Right kidney (tissue), 1 donor: ENCODE measurements at regions not wholly inside any gene's neighbourhood (a gene's known extent, or its start where the extent isn't known, plus 50 kb on each side); places are given as distances from the start of the nearest gene placed in this dataset.
A peak's percentile ranks its signal among the peaks of the same experiment; 100 is the strongest.

ENCODE experiments used
- DNase-seq: peaks from one replicate; pipeline ENCODE4 v3.0.0-alpha.2; 2016

GRCh38 chr2:234764372-234764771, 187.4 kb upstream of the SH3BP4 start:
- DNase-seq = no peak

- no peak for DNase-seq
Measured at GRCh38 chr2:234763002-234763873, 188.6 kb upstream of the SH3BP4 start.

- DNase-seq = no peak
Measured at GRCh38 chr2:234761910-234762309, 189.9 kb upstream of the SH3BP4 start.

GRCh38 chr2:234754126-234754525, 197.7 kb upstream of the SH3BP4 start:
- peak; percentile 36 for DNase-seq

- peak; percentile 29 for DNase-seq
Measured at GRCh38 chr2:234753701-234754100, 198.1 kb upstream of the SH3BP4 start.

GRCh38 chr2:234752966-234753365, 198.9 kb upstream of the SH3BP4 start:
- DNase-seq = no peak

- DNase-seq = no peak
Measured at GRCh38 chr2:234751275-234751973, 200.4 kb upstream of the SH3BP4 start.

GRCh38 chr2:234747833-234748559, 203.8 kb upstream of the SH3BP4 start:
- no peak for DNase-seq

- no peak for DNase-seq
Measured at GRCh38 chr2:234747032-234747431, 204.8 kb upstream of the SH3BP4 start.

GRCh38 chr2:234745347-234745746, 206.5 kb upstream of the SH3BP4 start:
- DNase-seq = no peak

- DNase-seq = no peak
Measured at GRCh38 chr2:234741976-234742375, 209.8 kb upstream of the SH3BP4 start.

- DNase-seq = no peak
Measured at GRCh38 chr2:234739061-234739460, 212.8 kb upstream of the SH3BP4 start.

GRCh38 chr2:234735829-234736228, 216.0 kb upstream of the SH3BP4 start:
- DNase-seq = no peak

- DNase-seq = no peak
Measured at GRCh38 chr2:234733795-234734600, 217.8 kb upstream of the SH3BP4 start.

GRCh38 chr2:234733093-234733489, 218.7 kb upstream of the SH3BP4 start:
- DNase-seq = no peak

GRCh38 chr2:234732404-234733092, 219.3 kb upstream of the SH3BP4 start:
- DNase-seq = no peak

- DNase-seq = no peak
Measured at GRCh38 chr2:234731236-234731635, 220.6 kb upstream of the SH3BP4 start.

GRCh38 chr2:234730066-234730640, 221.7 kb upstream of the SH3BP4 start:
- no peak for DNase-seq

- no peak for DNase-seq
Measured at GRCh38 chr2:234725528-234726264, 226.1 kb upstream of the SH3BP4 start.

- no peak for DNase-seq
Measured at GRCh38 chr2:234724850-234725249, 227.0 kb upstream of the SH3BP4 start.
